ENCODE measurements at regions not wholly inside any gene's neighbourhood (a gene's known extent, or its start where the extent isn't known, plus 50 kb on each side); places are given as distances from the start of the nearest gene placed in this dataset.
"Not testable (repeated sequence)": the region's sequence is repeated elsewhere in the genome, so short reads cannot be mapped to it uniquely, and the experiment has no call there.

- H3K27me3 ChIP-seq (ENCODE audit: low read depth, low read length) = no peaks in the 10 kb centered on the region
- no peak overlapping the region for H3K4me2 ChIP-seq (ENCODE audit: low read length)
- no peak overlapping the region for H3K27ac ChIP-seq (ENCODE audit: low read length)
Observed at GRCh38 chr9:27829621-27830020, 256.3 kb upstream of the C9orf72 start.

DNA sequence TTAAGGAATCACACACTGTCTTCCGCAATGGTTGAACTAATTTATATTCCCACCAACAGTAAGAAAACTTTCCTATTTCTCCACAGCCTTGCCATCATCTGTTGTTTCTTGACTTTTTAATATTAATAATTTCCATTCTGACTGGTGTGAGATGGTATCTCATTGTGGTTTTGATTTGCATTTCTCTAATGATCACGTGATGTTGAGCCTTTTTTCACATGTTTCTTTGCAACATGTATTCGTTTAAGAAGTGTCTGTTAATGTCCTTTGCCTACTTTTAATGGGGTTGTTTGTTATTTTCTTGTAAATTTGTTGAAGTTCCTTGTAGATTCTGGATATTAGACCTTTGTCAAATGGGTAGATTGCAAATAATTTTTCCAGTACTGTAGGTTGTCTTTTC is 258.8 kb upstream of the C9orf72 start:
- H3K4me1 ChIP-seq (ENCODE audit: low read length); H4K20me1 ChIP-seq (ENCODE audit: insufficient read depth, low read length); H2AFZ ChIP-seq (ENCODE audit: low read depth, low read length); H3K4me3 ChIP-seq (ENCODE audit: low read length); H3K9ac ChIP-seq (ENCODE audit: low read length); H3K4me2 ChIP-seq (ENCODE audit: low read length); H3K27me3 ChIP-seq (ENCODE audit: low read depth, low read length); H3K9me3 ChIP-seq (ENCODE audit: insufficient read depth, low read length); H3K36me3 ChIP-seq (replicated peaks; ENCODE audit: low read depth, low read length); H3K79me2 ChIP-seq (ENCODE audit: low read length); H3K27ac ChIP-seq (ENCODE audit: low read length): not testable (repeated sequence)

More at GRCh38 chr9:27829621-27830020, 256.3 kb upstream of the C9orf72 start:
- H3K4me3 ChIP-seq (ENCODE audit: low read length) = no peak overlapping the region
- H3K79me2 ChIP-seq (ENCODE audit: low read length) = no peaks in the 10 kb centered on the region
- no peak overlapping the region for H2AFZ ChIP-seq (ENCODE audit: low read depth, low read length)
- no peaks in the 10 kb centered on the region for H3K36me3 ChIP-seq (replicated peaks; ENCODE audit: low read depth, low read length)
- H3K9me3 ChIP-seq (ENCODE audit: insufficient read depth, low read length) = no peaks in the 10 kb centered on the region
- H4K20me1 ChIP-seq (ENCODE audit: insufficient read depth, low read length) = no peaks in the 10 kb centered on the region
- no peak overlapping the region for H3K9ac ChIP-seq (ENCODE audit: low read length)
- H3K4me1 ChIP-seq (ENCODE audit: low read length) = no peaks in the 10 kb centered on the region
- TF ChIP-seq EZH2phosphoT487 (IDR thresholded peaks at IDR 0.05; ENCODE audit: low read depth) (no peak), CTCF (IDR thresholded peaks at IDR 0.05; ENCODE audit: low read depth, low read length) (no peak)

DNA sequence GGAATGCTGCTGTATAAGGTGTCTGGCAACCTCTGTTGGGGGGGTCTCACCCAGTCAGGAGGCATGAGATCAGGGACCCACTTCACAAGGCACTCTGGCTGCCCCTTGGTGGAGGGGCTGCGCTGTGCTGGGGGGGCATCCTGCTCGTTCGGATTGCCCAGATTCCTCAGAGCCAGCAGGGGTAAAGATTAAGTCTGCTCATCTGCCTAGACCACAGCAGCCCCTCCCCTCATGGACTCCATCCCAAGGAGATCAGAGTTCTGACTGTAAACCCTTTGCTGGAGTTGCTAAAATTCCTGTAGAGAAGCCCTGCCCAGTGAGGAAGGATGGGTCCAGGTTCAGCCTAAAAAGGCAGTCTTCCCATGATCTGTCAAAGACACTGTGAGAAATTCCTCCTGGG is 262.0 kb upstream of the C9orf72 start:
- Histone ChIP-seq H3K4me1 (ENCODE audit: low read length) (no peaks in the 10 kb centered on the region), H3K27ac (ENCODE audit: low read length) (no peak overlapping the region), H3K27me3 (ENCODE audit: low read depth, low read length) (no peaks in the 10 kb centered on the region)

DNA sequence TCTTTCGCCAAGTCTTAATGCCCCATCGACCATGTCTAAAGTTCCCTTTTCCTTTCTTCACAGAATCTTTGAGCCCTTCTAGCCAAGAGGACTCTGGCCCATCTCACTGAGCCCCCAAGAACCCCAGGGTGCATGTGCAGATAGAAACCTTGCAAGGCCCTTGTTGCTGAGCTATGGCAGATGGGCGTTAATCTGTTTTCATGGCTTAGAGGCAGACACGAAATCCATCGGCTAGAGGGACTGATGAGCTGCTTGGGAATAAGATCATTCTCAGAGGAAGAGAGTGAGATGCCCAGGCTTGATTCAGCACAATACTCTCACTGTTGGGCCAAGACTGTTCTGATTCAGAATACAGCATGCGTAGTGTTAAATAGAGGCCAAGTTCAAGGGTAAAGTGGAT is 262.5 kb upstream of the C9orf72 start:
- Histone ChIP-seq H3K9me3 (ENCODE audit: insufficient read depth, low read length) (no peaks in the 10 kb centered on the region), H3K79me2 (ENCODE audit: low read length) (no peaks in the 10 kb centered on the region), H3K27ac (ENCODE audit: low read length) (no peak overlapping the region), H3K27me3 (ENCODE audit: low read depth, low read length) (no peaks in the 10 kb centered on the region), H3K36me3 (replicated peaks; ENCODE audit: low read depth, low read length) (no peaks in the 10 kb centered on the region), H3K4me3 (ENCODE audit: low read length) (no peak overlapping the region), H4K20me1 (ENCODE audit: insufficient read depth, low read length) (no peaks in the 10 kb centered on the region), H3K9ac (ENCODE audit: low read length) (no peak overlapping the region), H2AFZ (ENCODE audit: low read depth, low read length) (no peak overlapping the region), H3K4me1 (ENCODE audit: low read length) (no peaks in the 10 kb centered on the region), H3K4me2 (ENCODE audit: low read length) (no peak overlapping the region)
- no peak for TF ChIP-seq CTCF (IDR thresholded peaks at IDR 0.05; ENCODE audit: low read depth, low read length)
- TF ChIP-seq EZH2phosphoT487 (IDR thresholded peaks at IDR 0.05; ENCODE audit: low read depth) = no peak

More for the DNA sequence above, 262.0 kb upstream of the C9orf72 start:
- no peaks in the 10 kb centered on the region for H3K9me3 ChIP-seq (ENCODE audit: insufficient read depth, low read length)
- no peak overlapping the region for H2AFZ ChIP-seq (ENCODE audit: low read depth, low read length)
- H3K79me2 ChIP-seq (ENCODE audit: low read length) = no peaks in the 10 kb centered on the region
- no peaks in the 10 kb centered on the region for H3K36me3 ChIP-seq (replicated peaks; ENCODE audit: low read depth, low read length)
- TF ChIP-seq CTCF (IDR thresholded peaks at IDR 0.05; ENCODE audit: low read depth, low read length) = no peak
- TF ChIP-seq EZH2phosphoT487 (IDR thresholded peaks at IDR 0.05; ENCODE audit: low read depth) = no peak
- no peaks in the 10 kb centered on the region for H4K20me1 ChIP-seq (ENCODE audit: insufficient read depth, low read length)
- H3K4me3 ChIP-seq (ENCODE audit: low read length) = no peak overlapping the region
- no peak overlapping the region for H3K9ac ChIP-seq (ENCODE audit: low read length)
- H3K4me2 ChIP-seq (ENCODE audit: low read length) = no peak overlapping the region
